ENCODE measurements at regions not wholly inside any gene's neighbourhood (a gene's known extent, or its start where the extent isn't known, plus 50 kb on each side); places are given as distances from the start of the nearest gene placed in this dataset.

DNA sequence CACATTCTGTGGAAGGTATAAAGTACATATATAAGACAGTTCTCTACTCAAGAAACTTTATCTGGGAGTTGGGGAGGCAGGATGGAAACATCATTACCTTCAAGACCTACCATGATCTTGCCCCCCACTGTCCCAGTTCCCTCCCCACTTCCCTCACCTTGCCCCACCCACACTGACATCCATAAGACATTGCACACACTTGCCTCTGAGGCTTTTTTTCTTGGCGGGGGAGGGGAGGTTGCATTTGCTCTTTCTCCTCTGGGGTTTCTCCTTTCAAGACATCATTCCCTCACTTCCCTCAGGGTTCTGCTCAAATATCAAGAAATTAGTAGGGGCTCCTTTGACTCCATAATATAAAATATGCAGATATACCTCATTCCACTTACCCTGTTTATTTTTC is 276.0 kb downstream of the ARL4A start:
- H3K27ac ChIP-seq: no peak overlapping the region
- no peak for DNase-seq
- TF ChIP-seq, protein P1, sequence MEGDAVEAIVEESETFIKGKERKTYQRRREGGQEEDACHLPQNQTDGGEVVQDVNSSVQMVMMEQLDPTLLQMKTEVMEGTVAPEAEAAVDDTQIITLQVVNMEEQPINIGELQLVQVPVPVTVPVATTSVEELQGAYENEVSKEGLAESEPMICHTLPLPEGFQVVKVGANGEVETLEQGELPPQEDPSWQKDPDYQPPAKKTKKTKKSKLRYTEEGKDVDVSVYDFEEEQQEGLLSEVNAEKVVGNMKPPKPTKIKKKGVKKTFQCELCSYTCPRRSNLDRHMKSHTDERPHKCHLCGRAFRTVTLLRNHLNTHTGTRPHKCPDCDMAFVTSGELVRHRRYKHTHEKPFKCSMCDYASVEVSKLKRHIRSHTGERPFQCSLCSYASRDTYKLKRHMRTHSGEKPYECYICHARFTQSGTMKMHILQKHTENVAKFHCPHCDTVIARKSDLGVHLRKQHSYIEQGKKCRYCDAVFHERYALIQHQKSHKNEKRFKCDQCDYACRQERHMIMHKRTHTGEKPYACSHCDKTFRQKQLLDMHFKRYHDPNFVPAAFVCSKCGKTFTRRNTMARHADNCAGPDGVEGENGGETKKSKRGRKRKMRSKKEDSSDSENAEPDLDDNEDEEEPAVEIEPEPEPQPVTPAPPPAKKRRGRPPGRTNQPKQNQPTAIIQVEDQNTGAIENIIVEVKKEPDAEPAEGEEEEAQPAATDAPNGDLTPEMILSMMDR (IDR thresholded peaks at IDR 0.05): no peak
- H3K27me3 ChIP-seq: no peaks in the 10 kb centered on the region
- H3K4me1 ChIP-seq: no peaks in the 10 kb centered on the region
- no peaks in the 10 kb centered on the region for H3K9me3 ChIP-seq
- no peak overlapping the region for H3K4me3 ChIP-seq
- no peaks in the 10 kb centered on the region for H3K36me3 ChIP-seq
- intact Hi-C loops (cut with DNase I; ENCODE audit: low total_unique reads): no loop called here

DNA sequence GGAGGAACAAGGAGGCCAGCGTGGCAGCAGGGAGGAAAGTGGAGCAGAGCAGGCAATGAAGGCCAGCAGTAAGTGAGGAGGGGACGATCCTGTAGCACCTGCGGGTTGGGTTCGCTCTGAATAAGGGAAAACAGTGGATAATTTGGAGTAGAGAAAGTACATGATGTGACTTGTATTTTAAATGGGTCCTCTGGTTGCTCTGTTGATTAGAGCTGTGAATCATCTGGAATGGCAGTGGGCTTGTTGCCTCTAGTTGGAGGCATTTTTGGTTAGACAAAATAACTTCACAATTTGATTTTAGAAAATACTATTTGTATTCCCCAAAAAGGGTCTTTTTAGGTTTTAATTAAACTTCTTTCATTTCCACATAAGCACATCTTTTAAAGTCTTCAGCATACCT is 277.4 kb downstream of the ARL4A start:
- Histone ChIP-seq H3K4me1 (no peaks in the 10 kb centered on the region), H3K36me3 (no peaks in the 10 kb centered on the region), H3K27ac (no peak overlapping the region), H3K4me3 (no peak overlapping the region), H3K27me3 (no peaks in the 10 kb centered on the region), H3K9me3 (no peaks in the 10 kb centered on the region)
- TF ChIP-seq, protein P1 (IDR thresholded peaks at IDR 0.05): no peak
- DNase-seq: no peak
- intact Hi-C loops (cut with DNase I; ENCODE audit: low total_unique reads): no loop called here

DNA sequence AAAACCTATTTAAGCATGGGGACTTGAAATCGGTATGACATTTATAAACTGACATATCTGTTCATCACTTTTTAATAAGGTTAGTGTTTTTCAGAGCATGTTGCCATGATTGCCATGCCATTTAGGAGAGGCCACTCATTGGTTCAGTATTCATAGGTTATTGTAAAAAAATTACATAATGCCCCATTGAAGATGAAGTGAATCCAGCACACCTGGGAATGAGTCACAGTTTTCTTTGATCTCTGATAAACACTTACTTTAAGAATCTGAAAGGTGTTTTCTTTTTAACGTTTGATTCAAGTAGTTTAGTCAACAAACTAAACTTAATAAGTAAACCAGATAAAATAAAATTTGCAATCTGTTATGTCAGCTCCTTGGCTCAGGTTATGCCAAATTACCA is 278.3 kb downstream of the ARL4A start:
- DNase-seq: no peak
- no peak overlapping the region for H3K27ac ChIP-seq
- no peaks in the 10 kb centered on the region for H3K36me3 ChIP-seq
- intact Hi-C loops (cut with DNase I; ENCODE audit: low total_unique reads): no loop called here
- TF ChIP-seq, protein P1 (IDR thresholded peaks at IDR 0.05): no peak
- H3K4me3 ChIP-seq: no peak overlapping the region
- H3K4me1 ChIP-seq: no peaks in the 10 kb centered on the region
- no peaks in the 10 kb centered on the region for H3K27me3 ChIP-seq
- H3K9me3 ChIP-seq: no peaks in the 10 kb centered on the region

DNA sequence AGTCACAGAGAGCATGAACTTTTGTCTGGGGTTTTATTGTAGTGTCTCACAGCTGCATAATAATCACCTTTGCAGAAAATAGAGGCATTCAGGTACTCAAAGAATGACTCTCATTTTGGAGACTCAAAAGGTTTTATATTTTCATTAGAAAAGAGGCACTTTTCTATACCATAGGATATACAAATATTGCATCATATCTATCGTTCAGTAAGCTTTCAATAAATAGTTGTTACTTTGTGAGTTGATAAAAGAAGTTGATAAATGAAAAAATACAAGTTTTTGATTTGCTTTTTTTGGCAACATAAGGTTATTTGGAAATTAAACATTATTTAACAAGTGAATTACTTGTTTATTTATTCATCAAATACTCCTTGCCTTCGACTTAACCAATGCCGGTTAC is 279.9 kb downstream of the ARL4A start:
- H3K9me3 ChIP-seq: no peaks in the 10 kb centered on the region
- intact Hi-C loops (cut with DNase I; ENCODE audit: low total_unique reads): no loop called here
- H3K27ac ChIP-seq: no peak overlapping the region
- no peaks in the 10 kb centered on the region for H3K36me3 ChIP-seq
- no peak overlapping the region for H3K4me3 ChIP-seq
- no peaks in the 10 kb centered on the region for H3K4me1 ChIP-seq
- TF ChIP-seq, protein P1 (IDR thresholded peaks at IDR 0.05): no peak
- DNase-seq: no peak
- no peaks in the 10 kb centered on the region for H3K27me3 ChIP-seq

DNA sequence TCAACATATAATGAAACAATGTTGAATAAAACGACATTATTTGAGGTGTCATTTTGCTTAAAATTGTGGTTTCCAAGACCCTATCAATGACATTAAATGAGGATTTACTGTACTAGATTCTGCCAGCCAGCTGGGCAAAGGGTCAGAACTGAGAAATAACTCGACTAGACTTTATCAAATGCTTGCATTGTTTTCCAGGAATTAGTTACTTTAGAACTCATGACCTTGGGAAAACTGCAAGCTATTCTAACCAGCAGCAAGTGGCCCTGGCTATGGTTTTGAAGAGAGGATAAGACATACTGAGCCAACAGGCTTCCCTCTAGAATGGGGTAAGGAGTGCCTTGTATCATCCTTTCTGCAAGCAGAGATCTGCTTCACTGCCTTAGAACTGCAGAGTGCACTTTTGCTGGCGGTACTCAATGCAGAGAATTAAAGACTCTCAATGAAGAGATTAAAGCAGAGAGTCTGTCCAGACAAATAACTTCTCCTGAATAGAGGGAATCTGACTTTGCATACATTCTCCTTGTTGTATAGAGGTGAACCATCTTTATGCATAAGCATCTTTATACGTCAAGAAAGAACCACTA is 281.5 kb downstream of the ARL4A start:
- no peak overlapping the region for H3K4me3 ChIP-seq
- TF ChIP-seq, protein P1 (IDR thresholded peaks at IDR 0.05): no peak
- intact Hi-C loops (cut with DNase I; ENCODE audit: low total_unique reads): no loop called here

DNA sequence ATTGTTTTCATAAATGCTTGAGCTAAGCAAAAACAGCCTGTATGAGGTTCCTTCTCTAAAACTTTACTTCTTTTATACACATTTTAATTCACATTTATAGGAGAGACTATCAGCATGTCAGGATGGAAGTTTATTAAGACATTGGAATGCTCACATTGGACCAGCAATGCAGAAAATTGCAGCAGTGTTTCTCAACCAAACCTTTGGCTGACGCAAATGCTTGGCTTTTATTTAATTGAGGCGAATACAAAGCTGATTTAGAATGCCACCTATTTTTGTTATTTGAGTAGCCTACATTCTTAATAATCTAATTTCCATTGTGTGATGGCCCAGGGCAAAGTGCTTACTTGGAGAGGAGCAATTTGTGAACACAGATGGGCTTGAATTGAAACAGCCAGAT is 283.2 kb downstream of the ARL4A start:
- TF ChIP-seq, protein P1 (IDR thresholded peaks at IDR 0.05): no peak
- Histone ChIP-seq H3K4me1 (no peaks in the 10 kb centered on the region), H3K27ac (no peak overlapping the region), H3K4me3 (no peak overlapping the region), H3K27me3 (no peaks in the 10 kb centered on the region), H3K36me3 (no peaks in the 10 kb centered on the region), H3K9me3 (no peaks in the 10 kb centered on the region)
- intact Hi-C loops (cut with DNase I; ENCODE audit: low total_unique reads): no loop called here
- no peak for DNase-seq

More for the DNA sequence above, 281.5 kb downstream of the ARL4A start:
- no peaks in the 10 kb centered on the region for H3K9me3 ChIP-seq
- no peak for DNase-seq
- no peaks in the 10 kb centered on the region for H3K27me3 ChIP-seq
- no peaks in the 10 kb centered on the region for H3K36me3 ChIP-seq
- H3K4me1 ChIP-seq: no peaks in the 10 kb centered on the region
- no peak overlapping the region for H3K27ac ChIP-seq
